Hepatocyte (in vitro differentiated cells): ENCODE measurements at regions not wholly inside any gene's neighbourhood (a gene's known extent, or its start where the extent isn't known, plus 50 kb on each side); places are given as distances from the start of the nearest gene placed in this dataset.

Source experiments
- EZH2 ChIP-seq: fragments of 200-600 bp; sonication (generic); IDR thresholded peaks from 2 replicates; pipeline ENCODE4 v1.6.1; 2016; ENCODE audit warnings: antibody characterized with exemption, mild to moderate bottlenecking, borderline replicate concordance
- EZH2phosphoT487 ChIP-seq: fragments of 200-600 bp; sonication (generic); IDR thresholded peaks from one replicate; pipeline ENCODE4 v1.6.1; 2018; ENCODE audit warnings: antibody characterized with exemption, mild to moderate bottlenecking, low read depth, moderate library complexity; ENCODE audit not compliant: unreplicated experiment, severe bottlenecking
- TF ChIP-seq, protein P1 (sequence below): fragments of 200-600 bp; sonication (generic); IDR thresholded peaks from 2 replicates; pipeline ENCODE4 v1.5.1; 2016; ENCODE audit warnings: antibody characterized with exemption, mild to moderate bottlenecking; ENCODE audit not compliant: poor library complexity

GRCh38 chr3:139231555-139232281 is 112.1 kb upstream of the MRPS22 start:
- TF ChIP-seq, protein P1, sequence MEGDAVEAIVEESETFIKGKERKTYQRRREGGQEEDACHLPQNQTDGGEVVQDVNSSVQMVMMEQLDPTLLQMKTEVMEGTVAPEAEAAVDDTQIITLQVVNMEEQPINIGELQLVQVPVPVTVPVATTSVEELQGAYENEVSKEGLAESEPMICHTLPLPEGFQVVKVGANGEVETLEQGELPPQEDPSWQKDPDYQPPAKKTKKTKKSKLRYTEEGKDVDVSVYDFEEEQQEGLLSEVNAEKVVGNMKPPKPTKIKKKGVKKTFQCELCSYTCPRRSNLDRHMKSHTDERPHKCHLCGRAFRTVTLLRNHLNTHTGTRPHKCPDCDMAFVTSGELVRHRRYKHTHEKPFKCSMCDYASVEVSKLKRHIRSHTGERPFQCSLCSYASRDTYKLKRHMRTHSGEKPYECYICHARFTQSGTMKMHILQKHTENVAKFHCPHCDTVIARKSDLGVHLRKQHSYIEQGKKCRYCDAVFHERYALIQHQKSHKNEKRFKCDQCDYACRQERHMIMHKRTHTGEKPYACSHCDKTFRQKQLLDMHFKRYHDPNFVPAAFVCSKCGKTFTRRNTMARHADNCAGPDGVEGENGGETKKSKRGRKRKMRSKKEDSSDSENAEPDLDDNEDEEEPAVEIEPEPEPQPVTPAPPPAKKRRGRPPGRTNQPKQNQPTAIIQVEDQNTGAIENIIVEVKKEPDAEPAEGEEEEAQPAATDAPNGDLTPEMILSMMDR = no peak
- TF ChIP-seq EZH2 (no peak), EZH2phosphoT487 (no peak)
